COLO668 (cell line): ENCODE measurements at regions not wholly inside any gene's neighbourhood (a gene's known extent, or its start where the extent isn't known, plus 50 kb on each side); places are given as distances from the start of the nearest gene placed in this dataset.
A peak's percentile ranks its signal among the peaks of the same experiment; 100 is the strongest.
"Not testable (repeated sequence)": the region's sequence is repeated elsewhere in the genome, so short reads cannot be mapped to it uniquely, and the experiment has no call there.

Experiments
- DNase-seq: peaks from one replicate; lab custom pipeline; 2025; ENCODE audit not compliant: unreplicated experiment; lab: John Stamatoyannopoulos, UW

DNA sequence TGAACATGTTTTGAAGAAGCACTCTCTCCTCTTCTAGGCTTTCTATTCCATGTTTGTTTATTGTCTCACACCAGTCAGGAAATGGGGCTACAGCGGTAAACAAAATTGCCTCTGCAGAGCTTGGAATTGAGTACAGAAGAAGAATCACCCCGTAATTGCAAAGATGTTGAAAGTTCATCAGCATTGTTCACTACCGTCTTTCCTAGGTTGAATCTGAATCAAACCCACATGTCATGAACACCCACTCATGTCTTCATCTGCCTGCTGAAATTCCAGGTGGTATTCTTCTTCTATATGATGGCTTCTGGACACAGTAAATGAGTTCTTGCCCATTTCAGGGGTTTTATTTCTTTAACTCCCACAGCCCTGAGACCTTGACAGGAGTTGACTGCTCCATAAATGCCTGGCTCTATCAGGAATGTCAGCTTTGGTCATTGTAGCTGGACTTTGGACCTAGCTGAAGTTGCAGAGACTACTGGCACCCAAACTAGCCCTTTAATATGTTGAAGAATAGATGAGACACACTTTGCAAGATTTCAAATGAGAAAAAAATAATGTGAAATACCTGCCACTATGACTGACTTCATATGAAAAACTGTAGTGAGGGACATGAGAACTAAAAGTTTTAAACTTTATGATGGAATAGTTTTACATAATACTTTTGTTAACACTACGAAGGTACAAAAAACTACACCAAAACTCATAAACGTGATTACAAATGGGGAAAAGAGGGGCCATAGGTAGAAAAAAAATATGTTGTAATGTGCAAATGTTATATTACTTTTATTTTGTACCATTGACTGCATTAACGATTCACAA lies 1235.3 kb upstream of the ZEB2 start:
- DNase-seq, result no peak

DNA sequence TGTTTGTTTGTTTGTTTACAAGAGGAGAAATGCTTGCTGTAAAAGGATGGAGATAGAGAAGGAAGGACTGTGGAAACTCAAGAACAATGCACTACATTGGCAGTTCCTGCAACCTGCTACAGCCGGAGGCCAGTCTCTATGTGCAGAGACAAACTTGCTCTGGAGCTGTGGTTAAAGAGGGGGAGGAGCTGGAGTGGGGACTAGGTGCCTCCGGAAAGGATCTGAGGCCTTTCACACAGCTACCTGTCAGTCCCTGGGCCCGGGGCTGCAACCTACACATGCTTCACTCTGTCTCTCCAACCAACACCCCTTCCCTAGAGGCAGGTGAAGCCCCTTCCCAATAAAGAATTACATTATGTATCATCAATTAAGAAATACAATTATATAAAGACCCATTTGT lies 1234.0 kb upstream of the ZEB2 start:
- no peak for DNase-seq

DNA sequence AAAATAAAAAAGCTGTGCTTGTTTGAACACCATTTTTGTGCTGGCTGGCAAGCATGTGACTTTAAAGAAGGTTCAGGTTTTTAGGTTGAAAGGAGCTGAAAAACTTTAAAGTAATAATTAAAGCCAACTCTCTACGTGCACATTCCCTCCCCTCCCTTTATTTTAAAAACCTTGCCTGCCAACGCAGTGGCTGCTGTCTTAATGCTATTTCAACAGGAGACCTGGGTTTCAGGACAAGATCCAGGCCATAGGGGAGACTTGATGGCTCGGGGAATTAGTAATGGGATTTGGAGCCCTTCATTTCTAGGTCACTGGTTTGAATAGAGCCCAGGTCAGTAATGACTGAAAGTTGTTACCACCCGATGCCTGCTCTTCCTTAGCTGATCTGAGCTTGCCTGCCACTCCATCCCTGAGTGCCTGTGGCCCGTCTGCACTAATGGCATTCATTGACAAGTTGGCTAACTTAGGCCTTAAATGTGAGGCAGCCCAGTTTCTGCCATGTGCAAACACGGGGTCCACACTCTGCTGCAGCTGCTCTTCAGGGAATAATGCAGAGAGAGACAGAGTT lies 1233.2 kb upstream of the ZEB2 start:
- DNase-seq, result no peak

DNA sequence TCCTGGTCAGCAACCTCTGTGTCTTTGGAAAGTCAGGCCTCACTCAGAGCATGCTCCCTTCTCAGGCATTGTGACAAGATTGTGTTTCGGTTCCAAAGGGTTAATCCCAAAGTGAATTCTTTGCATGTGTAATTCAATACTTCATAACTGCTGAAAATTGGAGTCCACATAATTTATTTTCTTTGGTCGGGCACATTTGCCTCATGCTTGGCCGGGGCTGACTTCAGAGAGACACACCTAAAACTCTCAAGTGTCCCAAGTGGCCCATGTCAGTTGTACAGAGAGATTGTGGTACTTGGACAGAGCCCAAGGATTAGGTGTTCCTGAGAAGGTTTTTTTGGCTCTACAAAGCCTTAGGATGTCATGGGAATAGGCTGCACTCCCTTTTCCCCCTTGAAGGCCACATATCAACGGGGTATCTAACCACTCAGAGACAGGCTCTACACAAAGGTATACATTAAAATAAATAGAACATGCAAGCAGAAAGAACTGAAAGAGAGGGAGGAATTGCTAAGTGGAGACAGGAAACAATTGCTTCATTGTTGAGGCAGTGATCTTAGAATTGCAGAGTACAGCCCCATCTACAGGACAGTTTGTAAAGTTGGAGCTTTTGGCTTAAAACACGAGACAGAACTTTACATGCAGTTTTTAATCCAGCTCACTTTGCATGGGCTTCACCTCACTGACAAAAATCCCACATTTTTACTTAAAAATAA lies 1232.3 kb upstream of the ZEB2 start:
- no peak for DNase-seq

DNA sequence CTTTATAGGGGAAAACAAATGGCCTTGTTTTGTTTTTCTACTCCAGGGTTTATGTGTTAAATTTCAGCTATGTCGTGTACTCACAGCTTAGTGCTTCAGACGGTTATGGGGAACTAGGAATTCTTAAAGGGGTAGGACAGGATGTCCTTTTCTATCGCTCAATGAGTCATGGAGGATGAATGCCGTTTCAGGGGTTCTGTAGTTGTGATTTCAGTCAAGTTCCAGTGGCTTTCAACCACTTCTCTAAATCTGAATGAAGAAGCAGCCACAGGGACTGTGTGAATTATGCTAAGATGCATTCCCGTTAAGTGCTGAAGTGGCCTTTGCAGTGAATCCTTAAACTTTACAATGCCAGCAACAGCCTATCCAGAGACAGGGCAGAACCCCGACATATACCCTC lies 1231.7 kb upstream of the ZEB2 start:
- DNase-seq, result no peak

DNA sequence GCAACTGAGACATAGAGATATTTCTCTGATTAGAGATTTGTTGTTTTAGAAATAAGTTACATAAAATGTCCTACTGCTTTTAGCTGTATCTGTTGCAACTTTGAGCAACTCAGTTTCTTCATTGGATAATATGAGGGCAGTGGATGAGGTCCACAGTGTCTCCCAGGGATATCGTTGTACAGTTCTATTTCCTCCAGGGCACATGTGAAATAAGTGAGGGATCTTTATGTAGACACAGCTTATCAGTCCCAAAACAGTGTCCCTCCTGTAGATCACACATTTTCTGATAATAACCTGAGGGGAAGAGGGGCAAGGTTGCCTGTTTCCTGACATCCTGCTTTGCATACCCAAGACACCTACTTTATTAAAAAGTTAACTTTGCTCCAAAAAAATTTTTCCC lies 1231.2 kb upstream of the ZEB2 start:
- DNase-seq, result no peak

DNA sequence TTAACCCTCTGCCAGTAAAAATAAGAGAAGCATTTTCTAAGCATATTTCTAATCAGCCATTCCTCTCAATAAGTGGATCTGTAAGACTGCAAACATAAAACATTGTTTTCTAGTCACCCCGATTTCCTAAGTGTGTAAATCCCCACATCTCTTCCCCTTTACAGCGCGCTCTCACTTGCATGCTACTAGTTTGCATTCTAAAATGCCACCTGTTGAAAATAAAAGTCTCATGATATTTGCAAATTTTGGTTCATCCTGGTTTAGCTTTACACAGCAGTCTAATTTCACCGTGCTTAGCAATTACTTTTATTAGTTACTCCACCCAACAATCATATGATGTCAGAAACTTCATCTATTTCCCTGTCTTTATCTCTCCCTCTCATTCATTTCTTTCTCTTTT lies 1230.7 kb upstream of the ZEB2 start:
- no peak for DNase-seq

DNA sequence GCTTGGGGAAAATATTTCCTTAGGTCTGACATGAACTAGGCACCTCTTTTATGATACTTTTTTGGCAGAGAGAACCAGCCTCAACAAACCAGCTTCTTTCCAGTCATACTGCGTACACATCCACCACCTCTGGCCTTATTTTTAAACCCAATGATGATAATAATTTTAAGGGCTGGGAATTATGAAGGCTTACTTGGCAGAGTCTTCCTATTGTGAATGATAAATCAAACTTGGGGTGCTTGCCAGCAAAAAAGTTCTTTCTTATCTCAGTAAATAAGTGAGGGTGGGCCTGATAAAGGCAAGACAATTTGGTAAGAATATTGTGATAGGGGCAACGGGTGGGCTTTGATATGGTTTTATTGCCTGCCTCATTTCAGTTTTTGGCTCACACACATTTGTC lies 1230.2 kb upstream of the ZEB2 start:
- DNase-seq, result no peak

DNA sequence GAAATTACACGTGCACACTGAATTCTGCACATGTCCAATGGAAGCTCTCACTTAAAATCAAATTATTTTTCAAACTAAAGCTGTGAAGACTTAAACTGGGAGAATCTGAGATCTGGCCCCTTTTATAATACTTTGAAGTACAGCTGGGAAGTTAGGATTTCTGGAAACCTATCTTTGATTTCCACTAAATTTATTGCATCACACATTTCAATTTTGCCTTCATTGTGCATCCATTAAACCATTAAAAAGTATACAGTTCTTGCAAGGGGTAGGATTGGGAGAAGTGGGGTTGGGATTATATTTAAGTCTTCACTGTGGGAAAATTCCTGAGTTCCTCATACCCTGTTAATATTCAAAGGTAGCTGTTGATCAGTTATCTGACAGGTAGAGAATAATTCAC lies 1229.6 kb upstream of the ZEB2 start:
- no peak for DNase-seq

DNA sequence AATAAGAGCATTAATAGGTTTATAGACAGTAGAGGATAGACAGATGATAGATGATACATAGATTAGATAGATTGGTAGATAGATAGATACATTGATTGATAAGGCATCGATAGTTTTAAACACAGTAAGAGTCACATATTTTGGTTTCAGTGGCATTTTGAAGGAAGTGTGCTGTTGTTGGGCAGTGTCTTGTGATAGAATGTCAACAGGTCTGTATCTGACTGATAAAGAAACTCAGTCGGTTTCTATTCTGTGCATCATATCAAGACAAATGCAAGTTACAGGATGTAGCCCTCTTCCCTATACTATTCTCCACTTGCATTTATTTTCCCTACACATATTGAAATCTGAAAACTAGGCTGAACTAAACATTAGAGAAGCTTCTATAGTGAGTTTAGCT lies 1229.0 kb upstream of the ZEB2 start:
- no peak for DNase-seq

DNA sequence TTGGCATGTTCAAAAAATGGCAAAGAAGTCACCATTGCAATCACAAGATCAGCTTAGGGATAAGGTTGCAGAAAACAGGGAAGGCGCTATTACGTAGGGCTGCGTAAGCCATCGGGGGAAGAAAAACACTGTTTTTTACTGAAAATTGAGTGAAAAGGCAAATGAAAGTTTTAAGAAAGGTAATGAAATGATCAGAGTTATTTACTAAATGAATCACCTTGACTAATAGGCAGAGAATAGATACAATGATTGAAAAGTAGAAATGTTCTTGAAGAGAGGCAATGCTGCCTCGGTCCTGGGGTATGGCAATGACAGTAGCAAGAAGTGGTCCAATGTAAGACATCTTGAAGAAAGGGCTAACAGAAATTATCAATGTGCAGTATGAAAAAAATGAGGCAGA lies 1227.8 kb upstream of the ZEB2 start:
- DNase-seq, result no peak

DNA sequence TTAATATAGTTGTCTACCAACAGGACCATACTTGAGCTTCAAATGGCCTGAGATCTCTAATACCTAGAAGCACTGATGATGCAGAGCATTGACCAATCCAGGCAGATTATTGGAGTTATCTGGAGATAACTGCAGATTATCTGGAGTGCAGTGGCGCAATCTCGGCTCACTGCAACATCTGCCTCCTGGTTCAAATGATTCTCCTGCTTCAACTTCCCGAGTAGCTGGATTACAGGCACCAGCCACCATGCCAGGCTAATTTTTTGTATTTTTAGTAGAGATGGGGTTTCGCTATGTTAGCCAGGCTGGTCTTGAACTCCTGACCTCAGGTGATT lies 1225.4 kb upstream of the ZEB2 start:
- DNase-seq, result not testable (repeated sequence)

DNA sequence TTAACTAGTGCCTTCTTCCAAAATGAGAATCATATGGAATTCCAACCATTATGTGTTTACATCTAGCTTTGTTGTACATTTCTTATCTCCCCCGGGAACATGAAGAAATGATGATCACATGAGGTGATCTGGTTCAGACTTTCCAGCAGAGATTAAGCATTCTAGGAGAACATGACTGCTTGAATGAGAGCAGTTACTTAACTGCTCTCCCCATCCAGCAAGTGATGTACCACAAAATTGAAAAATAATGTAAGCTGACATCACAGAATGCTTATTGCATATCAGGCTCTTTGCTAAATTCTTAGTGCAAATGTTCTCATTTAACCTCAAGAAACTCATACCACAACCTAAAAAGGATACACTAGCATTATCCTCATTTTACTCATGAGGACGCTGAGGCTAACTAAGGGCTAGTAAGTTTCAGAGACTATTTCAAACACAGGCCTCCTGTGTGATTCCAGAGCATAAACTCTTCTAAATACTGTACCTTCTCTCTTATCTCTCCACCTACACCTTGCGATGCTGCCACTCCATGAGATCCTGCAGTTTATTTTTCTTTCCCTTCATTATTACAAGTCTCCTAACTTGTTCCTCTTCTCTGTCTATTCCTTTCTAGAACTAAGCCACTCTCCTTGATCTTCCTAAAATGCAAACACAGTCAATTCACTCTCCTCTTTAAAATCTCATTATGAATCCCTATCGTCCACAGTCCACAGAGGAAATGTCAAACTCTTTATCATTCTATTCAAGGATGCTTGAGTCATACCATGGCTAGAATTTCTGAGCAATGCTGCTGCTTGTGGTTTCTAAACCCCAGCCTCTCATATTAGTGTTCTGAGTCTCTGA lies 1224.8 kb upstream of the ZEB2 start:
- no peak for DNase-seq

DNA sequence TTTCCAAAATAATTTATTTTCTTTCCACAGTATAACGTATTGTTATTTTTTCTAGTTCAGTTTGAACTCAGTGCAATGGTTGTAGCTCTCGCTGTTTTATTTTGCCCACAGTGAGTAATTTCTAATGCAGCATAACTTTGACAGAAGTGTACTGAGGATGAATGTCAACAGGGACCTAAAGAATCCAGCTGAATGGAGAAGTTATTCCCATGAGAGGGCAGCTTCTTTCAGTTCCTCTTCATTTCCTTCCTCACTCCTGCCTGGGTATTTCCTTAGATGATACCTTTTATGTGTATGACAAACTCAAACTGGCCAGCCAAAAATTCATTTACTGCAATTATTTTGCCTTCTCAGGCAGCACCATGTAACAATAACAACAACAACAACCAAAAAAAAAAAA lies 1223.1 kb upstream of the ZEB2 start:
- DNase-seq, result no peak

DNA sequence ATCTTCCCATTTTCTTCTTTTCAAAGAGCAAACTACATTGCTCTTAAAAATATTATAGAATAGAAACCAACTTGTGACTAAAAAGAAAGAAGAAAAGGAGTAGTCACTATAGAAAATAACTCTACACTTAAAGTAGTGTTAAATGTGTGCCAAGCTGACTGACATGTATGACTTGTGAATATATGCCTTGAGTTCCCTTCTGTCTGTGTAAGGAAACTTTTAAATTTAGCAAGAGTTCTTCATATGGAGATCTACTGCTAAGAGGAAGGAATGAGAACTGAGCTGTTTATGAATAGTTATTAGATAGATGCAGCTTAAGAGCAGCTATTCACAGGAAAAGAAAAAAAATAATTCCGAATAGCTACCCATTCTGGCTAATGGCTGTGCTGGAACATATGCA lies 1221.7 kb upstream of the ZEB2 start:
- no peak for DNase-seq

DNA sequence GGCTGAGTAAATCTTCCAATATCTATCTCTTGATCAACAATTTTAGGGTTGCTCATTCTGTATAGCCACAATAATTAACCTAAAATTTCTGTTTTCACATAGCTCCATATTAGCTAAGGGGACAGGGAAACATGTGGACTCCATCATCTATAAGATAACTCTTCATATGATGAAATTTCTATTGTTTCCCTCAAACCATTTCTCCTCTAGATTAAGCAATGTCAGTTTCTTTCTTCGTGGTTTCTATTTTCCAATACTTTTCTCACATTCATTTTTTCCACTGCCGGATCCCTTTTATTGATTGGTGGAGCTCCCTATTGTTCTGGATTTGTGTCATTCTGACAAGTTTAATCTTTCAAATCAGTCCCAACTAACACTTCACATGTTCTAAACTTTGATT lies 1221.3 kb upstream of the ZEB2 start:
- no peak for DNase-seq

DNA sequence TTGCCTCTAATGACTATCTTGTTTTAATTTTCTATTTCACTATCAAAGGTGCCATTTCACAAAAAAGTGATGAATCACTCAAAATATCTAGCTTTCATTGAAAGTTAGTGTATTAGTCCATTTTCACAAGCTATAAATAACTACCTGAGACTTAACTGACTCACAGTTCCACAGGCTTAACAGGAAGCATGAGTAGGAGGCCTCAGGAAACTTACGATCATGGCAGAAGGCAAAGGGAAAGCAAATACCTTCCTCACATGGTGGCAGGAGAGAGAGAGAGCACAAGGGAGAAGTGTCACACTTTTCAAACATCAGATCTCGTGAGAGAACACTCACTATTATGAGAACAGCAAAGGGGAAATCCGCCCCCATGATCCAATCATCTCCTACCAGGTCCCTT lies 1220.4 kb upstream of the ZEB2 start:
- no peak for DNase-seq

DNA sequence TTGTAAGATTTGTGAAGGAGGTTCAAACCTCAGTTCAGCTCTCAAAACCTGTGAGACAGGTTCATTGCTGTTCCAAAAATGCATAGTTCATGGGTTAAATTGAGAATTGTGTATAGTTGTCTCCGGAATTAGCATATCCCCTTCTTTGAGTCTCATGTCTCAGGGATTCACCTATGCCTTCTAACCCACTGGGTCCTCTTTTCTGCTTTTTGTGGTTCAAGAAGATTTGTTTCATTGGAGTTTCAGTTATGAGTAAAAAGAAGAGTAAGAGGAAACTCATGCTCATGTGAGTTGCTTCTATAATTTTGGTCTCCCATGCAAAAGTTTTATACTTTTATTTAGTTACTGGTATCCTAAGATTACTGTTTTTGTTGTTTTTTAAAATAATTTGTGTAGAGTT lies 1219.8 kb upstream of the ZEB2 start:
- DNase-seq, result no peak

DNA sequence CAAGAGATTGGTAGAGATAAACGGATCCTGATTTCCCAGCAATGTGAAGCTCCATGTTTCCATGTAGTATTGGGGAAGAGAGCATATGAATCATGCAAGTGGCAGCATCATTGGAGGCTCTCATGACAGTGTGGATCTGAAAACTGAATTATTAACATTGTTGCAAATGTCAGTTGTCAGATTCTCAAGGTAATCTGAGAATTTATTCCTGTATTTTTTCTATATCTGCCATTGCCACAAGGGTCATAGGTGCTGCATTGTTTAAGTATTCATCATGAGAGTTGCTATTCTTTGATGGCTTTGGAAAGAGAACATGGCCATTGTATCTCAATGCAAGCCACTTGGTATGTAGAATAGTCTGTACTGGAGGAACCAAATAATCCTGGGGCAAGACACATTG lies 1217.0 kb upstream of the ZEB2 start:
- DNase-seq, result no peak

DNA sequence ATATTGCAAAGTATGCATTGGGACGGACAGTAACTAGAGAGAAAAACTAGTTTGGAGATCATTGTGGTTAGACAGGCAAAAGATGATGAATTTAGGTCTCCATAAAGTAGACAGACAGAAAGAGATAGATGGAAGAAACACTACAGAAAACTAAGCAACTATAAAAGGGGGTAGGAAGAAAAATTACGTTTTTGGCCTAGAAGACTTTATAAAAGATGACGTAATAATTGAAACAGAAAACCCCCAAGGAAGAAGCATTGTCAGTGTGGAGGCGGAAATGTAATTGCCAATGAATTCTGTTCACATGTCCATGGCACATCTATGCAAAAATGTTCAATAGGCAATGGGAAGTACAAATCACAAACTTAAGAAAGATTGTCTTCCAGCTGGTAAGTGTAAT lies 1211.5 kb upstream of the ZEB2 start:
- no peak for DNase-seq

DNA sequence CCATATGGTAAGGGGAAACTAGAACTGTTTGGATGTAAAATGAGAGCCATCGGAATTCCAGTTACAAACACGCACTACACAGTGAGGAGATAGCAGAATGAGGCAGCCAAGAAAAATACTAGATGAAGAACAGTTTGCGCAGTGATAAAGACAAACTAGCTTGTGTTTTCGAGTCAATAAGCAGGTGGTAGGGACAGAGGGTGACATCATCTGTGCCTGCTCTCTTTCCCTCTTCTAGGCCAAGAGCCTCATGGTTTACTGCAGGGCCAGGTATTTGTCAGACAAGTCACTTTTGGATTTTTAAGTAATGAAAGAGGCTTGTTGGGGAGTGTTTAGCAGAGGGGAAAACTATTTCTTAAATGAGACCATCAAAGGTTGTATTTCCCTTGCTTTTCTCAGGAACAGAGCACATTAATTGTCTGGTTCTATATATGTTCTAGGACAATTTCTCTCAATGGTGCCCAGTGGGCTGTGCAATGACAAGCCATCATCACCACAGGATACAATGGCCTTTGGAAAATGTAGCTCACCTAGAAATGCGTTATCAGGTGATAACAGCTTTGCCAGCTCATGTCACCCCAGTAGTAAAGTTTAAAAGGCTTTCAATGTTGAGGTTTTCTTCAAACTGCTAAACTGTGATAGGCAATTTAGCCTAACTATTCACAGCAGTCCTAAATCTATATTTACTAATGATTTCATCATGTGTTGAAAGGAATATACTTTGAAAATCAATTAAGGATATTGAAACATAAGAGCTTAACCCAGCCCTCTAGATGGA lies 1210.3 kb upstream of the ZEB2 start:
- peak; percentile 5 for DNase-seq
